ENCODE measurements at regions not wholly inside any gene's neighbourhood (a gene's known extent, or its start where the extent isn't known, plus 50 kb on each side); places are given as distances from the start of the nearest gene placed in this dataset.

DNA sequence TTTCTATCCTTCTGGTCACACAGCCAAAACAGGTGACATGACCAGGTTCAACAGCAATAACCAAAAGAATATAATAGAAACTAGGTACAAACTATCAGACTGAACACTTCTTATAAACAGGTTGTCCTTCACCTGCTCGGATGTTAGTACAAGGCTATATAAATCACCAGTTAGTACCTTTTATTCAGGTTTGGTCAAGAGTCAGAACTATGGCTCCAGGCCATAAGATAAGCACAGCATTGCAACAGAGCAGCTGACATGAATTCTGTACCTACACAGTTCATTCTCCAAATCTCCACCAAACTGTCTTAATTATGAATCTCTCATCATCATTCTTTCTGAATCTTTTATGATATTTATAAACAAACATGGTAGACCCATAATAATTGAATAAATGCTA lies 123.9 kb downstream of the DIO2 start:
- TF ChIP-seq, protein P1, sequence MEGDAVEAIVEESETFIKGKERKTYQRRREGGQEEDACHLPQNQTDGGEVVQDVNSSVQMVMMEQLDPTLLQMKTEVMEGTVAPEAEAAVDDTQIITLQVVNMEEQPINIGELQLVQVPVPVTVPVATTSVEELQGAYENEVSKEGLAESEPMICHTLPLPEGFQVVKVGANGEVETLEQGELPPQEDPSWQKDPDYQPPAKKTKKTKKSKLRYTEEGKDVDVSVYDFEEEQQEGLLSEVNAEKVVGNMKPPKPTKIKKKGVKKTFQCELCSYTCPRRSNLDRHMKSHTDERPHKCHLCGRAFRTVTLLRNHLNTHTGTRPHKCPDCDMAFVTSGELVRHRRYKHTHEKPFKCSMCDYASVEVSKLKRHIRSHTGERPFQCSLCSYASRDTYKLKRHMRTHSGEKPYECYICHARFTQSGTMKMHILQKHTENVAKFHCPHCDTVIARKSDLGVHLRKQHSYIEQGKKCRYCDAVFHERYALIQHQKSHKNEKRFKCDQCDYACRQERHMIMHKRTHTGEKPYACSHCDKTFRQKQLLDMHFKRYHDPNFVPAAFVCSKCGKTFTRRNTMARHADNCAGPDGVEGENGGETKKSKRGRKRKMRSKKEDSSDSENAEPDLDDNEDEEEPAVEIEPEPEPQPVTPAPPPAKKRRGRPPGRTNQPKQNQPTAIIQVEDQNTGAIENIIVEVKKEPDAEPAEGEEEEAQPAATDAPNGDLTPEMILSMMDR (IDR thresholded peaks at IDR 0.05): no peak
- TF ChIP-seq POLR2A (IDR thresholded peaks at IDR 0.05): no peak

Measured in uterus (tissue), 2 donors.